GM23338 (cell line): ENCODE measurements at regions not wholly inside any gene's neighbourhood (a gene's known extent, or its start where the extent isn't known, plus 50 kb on each side); places are given as distances from the start of the nearest gene placed in this dataset.

Source experiments
- ATAC-seq: fragments of 200-7000 bp; cut with Tn5 transposase; 3 replicates; pipeline ENCODE4 v1.9.1; 2020
- DNase-seq: peaks from one replicate; pipeline ENCODE4 v3.0.0-alpha.2; 2015; ENCODE audit warnings: low spot score
- H2AFZ ChIP-seq: fragments of 200-600 bp; sonication (generic); 2 replicates; pipeline ENCODE4 v1.8.0; 2016; ENCODE audit warnings: antibody characterized with exemption, mild to moderate bottlenecking, moderate library complexity
- H3F3A ChIP-seq: fragments of 200-600 bp; sonication (generic); replicated peaks from 2 replicates; pipeline ENCODE4 v1.8.0; 2017; ENCODE audit warnings: antibody characterized with exemption, mixed run types, low read depth
- H3K27ac ChIP-seq: fragments of 200-600 bp; sonication (generic); 2 replicates; pipeline ENCODE4 v1.6.1; 2016; ENCODE audit warnings: low read depth
- H3K27me3 ChIP-seq: fragments of 200-600 bp; sonication (generic); 2 replicates; pipeline ENCODE4 v1.8.0; 2016; ENCODE audit warnings: mild to moderate bottlenecking, mixed run types, moderate library complexity; ENCODE audit not compliant: insufficient read depth
- H3K36me3 ChIP-seq: fragments of 200-600 bp; sonication (generic); 2 replicates; pipeline ENCODE4 v1.8.0; 2016; ENCODE audit warnings: mild to moderate bottlenecking; ENCODE audit not compliant: insufficient read depth
- H3K4me1 ChIP-seq: fragments of 200-600 bp; sonication (generic); 2 replicates; pipeline ENCODE4 v1.8.0; 2016; ENCODE audit warnings: mild to moderate bottlenecking, moderate library complexity; ENCODE audit not compliant: insufficient read depth
- H3K4me2 ChIP-seq: fragments of 200-600 bp; sonication (generic); 2 replicates; pipeline ENCODE4 v1.7.1; 2017; ENCODE audit warnings: mixed run types
- H3K4me3 ChIP-seq: fragments of 200-600 bp; sonication (generic); 2 replicates; pipeline ENCODE4 v1.6.1; 2016; ENCODE audit warnings: mixed run types
- H3K79me2 ChIP-seq: fragments of 200-600 bp; sonication (generic); replicated peaks from 2 replicates; pipeline ENCODE4 v1.8.0; 2017; ENCODE audit warnings: mild to moderate bottlenecking; ENCODE audit not compliant: insufficient read depth
- H3K9me2 ChIP-seq: fragments of 200-600 bp; sonication (generic); 2 replicates; pipeline ENCODE4 v1.8.0; 2017; ENCODE audit not compliant: insufficient read depth
- H4K20me1 ChIP-seq: fragments of 200-600 bp; sonication (generic); replicated peaks from 2 replicates; pipeline ENCODE4 v1.8.0; 2017; ENCODE audit warnings: mild to moderate bottlenecking; ENCODE audit not compliant: insufficient read depth
- H3K27ac Mint-ChIP-seq: 2 replicates; pipeline ENCODE4 v1.8.0; 2020; ENCODE audit warnings: inconsistent platforms, mild to moderate bottlenecking, moderate library complexity, mixed read lengths
- H3K27me3 Mint-ChIP-seq: 3 replicates; pipeline ENCODE4 v1.8.0; 2022; ENCODE audit warnings: low read depth, mild to moderate bottlenecking, moderate library complexity, mixed read lengths, inconsistent platforms; ENCODE audit not compliant: insufficient read depth, poor library complexity
- H3K36me3 Mint-ChIP-seq: 3 replicates; pipeline ENCODE4 v1.8.0; 2021; ENCODE audit warnings: low read depth, mild to moderate bottlenecking, inconsistent platforms, moderate library complexity, mixed read lengths
- H3K4me1 Mint-ChIP-seq: 3 replicates; pipeline ENCODE4 v1.8.0; 2020; ENCODE audit warnings: mild to moderate bottlenecking, inconsistent platforms, mixed read lengths
- H3K4me3 Mint-ChIP-seq: 3 replicates; pipeline ENCODE4 v1.8.0; 2021; ENCODE audit warnings: moderate library complexity, mild to moderate bottlenecking, inconsistent platforms, mixed read lengths
- H3K9me3 Mint-ChIP-seq: 3 replicates; pipeline ENCODE4 v1.8.0; 2020; ENCODE audit warnings: moderate library complexity, mild to moderate bottlenecking, inconsistent platforms, mixed read lengths
- EZH2 ChIP-seq: fragments of 200-600 bp; sonication (generic); IDR thresholded peaks from one replicate; pipeline ENCODE4 v1.8.0; 2017; ENCODE audit warnings: antibody characterized with exemption, mild to moderate bottlenecking, low read depth; ENCODE audit not compliant: unreplicated experiment
- EZH2phosphoT487 ChIP-seq: fragments of 200-600 bp; sonication (generic); IDR thresholded peaks from one replicate; pipeline ENCODE4 v1.8.1; 2018; ENCODE audit warnings: antibody characterized with exemption; ENCODE audit not compliant: unreplicated experiment
- JUNB ChIP-seq: IDR thresholded peaks from one replicate; pipeline ENCODE4 v1.6.1; 2016; ENCODE audit warnings: antibody characterized with exemption; ENCODE audit not compliant: unreplicated experiment
- NANOG ChIP-seq: IDR thresholded peaks from 2 replicates; pipeline ENCODE4 v1.6.1; 2016; ENCODE audit warnings: antibody characterized with exemption, borderline replicate concordance
- POLR2AphosphoS5 ChIP-seq: IDR thresholded peaks from 2 replicates; pipeline ENCODE4 v1.6.1; 2016; ENCODE audit warnings: antibody characterized with exemption, low read depth
- STAT1 ChIP-seq: IDR thresholded peaks from one replicate; pipeline ENCODE4 v1.6.1; 2016; ENCODE audit warnings: antibody characterized with exemption; ENCODE audit not compliant: unreplicated experiment
- ZNF114 ChIP-seq: fragments of 250-450 bp; sonication (Bioruptor Pico); IDR thresholded peaks from 2 replicates; pipeline ENCODE4 v1.5.0; 2020; ENCODE audit warnings: mild to moderate bottlenecking, moderate library complexity
- ZNF331 ChIP-seq: fragments of 250-450 bp; sonication (Bioruptor Pico); IDR thresholded peaks from 2 replicates; pipeline ENCODE4 v1.5.0; 2020; ENCODE audit warnings: low read depth, mild to moderate bottlenecking, moderate library complexity
- TF ChIP-seq, protein P1 (sequence below): IDR thresholded peaks from one replicate; pipeline ENCODE4 v1.6.1; 2018; ENCODE audit warnings: antibody characterized with exemption; ENCODE audit not compliant: unreplicated experiment
- TF ChIP-seq, protein P2 (sequence below): fragments of 250-450 bp; sonication (Bioruptor Pico); IDR thresholded peaks from 2 replicates; pipeline ENCODE4 v1.5.0; 2020; ENCODE audit warnings: mild to moderate bottlenecking, moderate library complexity
- TF ChIP-seq, protein P3 (sequence below), 2 experiments: fragments of 200-600 bp in 1 of 2; sonication (generic) in 1 of 2; conservative IDR thresholded peaks; 2 replicates each; pipeline versions ENCODE4 v1.5.1 to v1.6.1; 2016 to 2017; ENCODE audit warnings: antibody characterized with exemption in 2 of 2, low read depth in 2 of 2, mild to moderate bottlenecking in 2 of 2, moderate library complexity in 1 of 2

DNA sequence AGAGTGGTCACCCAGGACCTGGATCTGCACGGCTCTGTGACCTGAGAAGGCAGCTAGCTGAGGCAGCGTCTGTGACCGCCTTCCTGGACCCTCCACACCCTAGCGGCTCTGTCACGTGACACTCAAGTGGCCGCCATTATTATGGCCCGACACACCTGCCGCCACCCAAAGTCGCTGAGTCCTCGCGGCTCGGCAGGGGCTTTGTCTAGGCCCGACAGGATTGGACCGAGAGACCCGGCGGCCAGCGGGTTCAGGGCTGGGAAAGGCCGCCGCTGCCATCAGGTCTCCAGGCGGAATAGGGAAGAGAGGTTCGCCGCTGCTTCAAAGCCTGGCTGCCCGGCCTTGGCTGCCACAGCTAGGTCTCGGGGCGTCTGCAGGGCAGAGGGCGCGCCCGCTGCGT, 1162.5 kb upstream of the LRRTM1 start:
- DNase-seq (no peak), ATAC-seq (no peak)
- Mint-ChIP-seq H3K9me3 (peaks cover 3% of the 10 kb centered on the region; the same call in 1 of the 3 replicates), H3K36me3 (no peaks in the 10 kb centered on the region; the same call in 2 of the 3 replicates), H3K27me3 (no peaks in the 10 kb centered on the region), H3K4me3 (no peak overlapping the region), H3K4me1 (no peaks in the 10 kb centered on the region), H3K27ac (no peak overlapping the region)
- Histone ChIP-seq H3K4me3 (no peak overlapping the region), H3K9me2 (no peaks in the 10 kb centered on the region), H3F3A (no peaks in the 10 kb centered on the region), H3K27ac (no peak overlapping the region), H3K36me3 (no peaks in the 10 kb centered on the region), H3K27me3 (no peaks in the 10 kb centered on the region), H3K4me2 (no peak overlapping the region), H2AFZ (no peak overlapping the region), H3K4me1 (no peaks in the 10 kb centered on the region), H4K20me1 (no peaks in the 10 kb centered on the region), H3K79me2 (no peaks in the 10 kb centered on the region)
- TF ChIP-seq EZH2phosphoT487 (no peak), EZH2 (no peak), NANOG (no peak), POLR2AphosphoS5 (no peak), JUNB (no peak)

DNA sequence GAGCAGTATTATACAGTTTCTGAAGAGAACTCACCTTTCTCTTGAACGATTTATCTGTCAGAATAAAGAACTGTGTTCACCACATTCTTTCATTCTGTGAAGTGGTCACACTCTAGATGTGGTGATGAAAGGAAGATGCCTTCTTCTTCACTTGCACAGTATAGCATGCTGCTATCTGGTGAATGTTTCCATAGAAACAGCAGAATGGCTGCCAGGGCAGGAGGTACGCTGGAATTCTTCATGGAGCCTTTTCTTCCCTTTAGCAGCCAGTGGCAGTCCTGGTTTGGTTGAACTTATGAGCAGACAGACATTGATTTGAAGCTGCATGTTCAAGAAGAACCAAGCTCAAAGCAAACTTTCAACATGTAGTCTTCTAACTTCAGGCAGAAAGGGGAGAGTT, 1157.9 kb upstream of the LRRTM1 start:
- no peak overlapping the region for H3K4me3 ChIP-seq
- no peak overlapping the region for H3K27ac Mint-ChIP-seq
- no peaks in the 10 kb centered on the region for H3K4me1 Mint-ChIP-seq
- H3K4me1 ChIP-seq = no peaks in the 10 kb centered on the region
- H4K20me1 ChIP-seq = no peaks in the 10 kb centered on the region
- H3K79me2 ChIP-seq = no peaks in the 10 kb centered on the region
- H3K36me3 ChIP-seq = no peaks in the 10 kb centered on the region; the same call in 1 of the 2 replicates
- H3K9me2 ChIP-seq = peaks cover 4% of the 10 kb centered on the region
- DNase-seq (no peak), ATAC-seq (no peak)
- no peak overlapping the region for H3K4me3 Mint-ChIP-seq
- H3K36me3 Mint-ChIP-seq = no peaks in the 10 kb centered on the region; the same call in 2 of the 3 replicates
- H3K27ac ChIP-seq = no peak overlapping the region
- peaks cover 11% of the 10 kb centered on the region for H3K9me3 Mint-ChIP-seq
- no peaks in the 10 kb centered on the region for H3F3A ChIP-seq
- no peaks in the 10 kb centered on the region for H3K27me3 Mint-ChIP-seq
- H3K27me3 ChIP-seq = no peaks in the 10 kb centered on the region
- H3K4me2 ChIP-seq = no peak overlapping the region
- no peak overlapping the region for H2AFZ ChIP-seq
- TF ChIP-seq JUNB (no peak), EZH2phosphoT487 (no peak), ZNF331 (no peak), STAT1 (no peak), EZH2 (no peak), ZNF114 (CRISPR knock-in tag) (no peak), POLR2AphosphoS5 (no peak)
- TF ChIP-seq, protein P1, sequence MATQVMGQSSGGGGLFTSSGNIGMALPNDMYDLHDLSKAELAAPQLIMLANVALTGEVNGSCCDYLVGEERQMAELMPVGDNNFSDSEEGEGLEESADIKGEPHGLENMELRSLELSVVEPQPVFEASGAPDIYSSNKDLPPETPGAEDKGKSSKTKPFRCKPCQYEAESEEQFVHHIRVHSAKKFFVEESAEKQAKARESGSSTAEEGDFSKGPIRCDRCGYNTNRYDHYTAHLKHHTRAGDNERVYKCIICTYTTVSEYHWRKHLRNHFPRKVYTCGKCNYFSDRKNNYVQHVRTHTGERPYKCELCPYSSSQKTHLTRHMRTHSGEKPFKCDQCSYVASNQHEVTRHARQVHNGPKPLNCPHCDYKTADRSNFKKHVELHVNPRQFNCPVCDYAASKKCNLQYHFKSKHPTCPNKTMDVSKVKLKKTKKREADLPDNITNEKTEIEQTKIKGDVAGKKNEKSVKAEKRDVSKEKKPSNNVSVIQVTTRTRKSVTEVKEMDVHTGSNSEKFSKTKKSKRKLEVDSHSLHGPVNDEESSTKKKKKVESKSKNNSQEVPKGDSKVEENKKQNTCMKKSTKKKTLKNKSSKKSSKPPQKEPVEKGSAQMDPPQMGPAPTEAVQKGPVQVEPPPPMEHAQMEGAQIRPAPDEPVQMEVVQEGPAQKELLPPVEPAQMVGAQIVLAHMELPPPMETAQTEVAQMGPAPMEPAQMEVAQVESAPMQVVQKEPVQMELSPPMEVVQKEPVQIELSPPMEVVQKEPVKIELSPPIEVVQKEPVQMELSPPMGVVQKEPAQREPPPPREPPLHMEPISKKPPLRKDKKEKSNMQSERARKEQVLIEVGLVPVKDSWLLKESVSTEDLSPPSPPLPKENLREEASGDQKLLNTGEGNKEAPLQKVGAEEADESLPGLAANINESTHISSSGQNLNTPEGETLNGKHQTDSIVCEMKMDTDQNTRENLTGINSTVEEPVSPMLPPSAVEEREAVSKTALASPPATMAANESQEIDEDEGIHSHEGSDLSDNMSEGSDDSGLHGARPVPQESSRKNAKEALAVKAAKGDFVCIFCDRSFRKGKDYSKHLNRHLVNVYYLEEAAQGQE = no peak
- TF ChIP-seq, protein P2, sequence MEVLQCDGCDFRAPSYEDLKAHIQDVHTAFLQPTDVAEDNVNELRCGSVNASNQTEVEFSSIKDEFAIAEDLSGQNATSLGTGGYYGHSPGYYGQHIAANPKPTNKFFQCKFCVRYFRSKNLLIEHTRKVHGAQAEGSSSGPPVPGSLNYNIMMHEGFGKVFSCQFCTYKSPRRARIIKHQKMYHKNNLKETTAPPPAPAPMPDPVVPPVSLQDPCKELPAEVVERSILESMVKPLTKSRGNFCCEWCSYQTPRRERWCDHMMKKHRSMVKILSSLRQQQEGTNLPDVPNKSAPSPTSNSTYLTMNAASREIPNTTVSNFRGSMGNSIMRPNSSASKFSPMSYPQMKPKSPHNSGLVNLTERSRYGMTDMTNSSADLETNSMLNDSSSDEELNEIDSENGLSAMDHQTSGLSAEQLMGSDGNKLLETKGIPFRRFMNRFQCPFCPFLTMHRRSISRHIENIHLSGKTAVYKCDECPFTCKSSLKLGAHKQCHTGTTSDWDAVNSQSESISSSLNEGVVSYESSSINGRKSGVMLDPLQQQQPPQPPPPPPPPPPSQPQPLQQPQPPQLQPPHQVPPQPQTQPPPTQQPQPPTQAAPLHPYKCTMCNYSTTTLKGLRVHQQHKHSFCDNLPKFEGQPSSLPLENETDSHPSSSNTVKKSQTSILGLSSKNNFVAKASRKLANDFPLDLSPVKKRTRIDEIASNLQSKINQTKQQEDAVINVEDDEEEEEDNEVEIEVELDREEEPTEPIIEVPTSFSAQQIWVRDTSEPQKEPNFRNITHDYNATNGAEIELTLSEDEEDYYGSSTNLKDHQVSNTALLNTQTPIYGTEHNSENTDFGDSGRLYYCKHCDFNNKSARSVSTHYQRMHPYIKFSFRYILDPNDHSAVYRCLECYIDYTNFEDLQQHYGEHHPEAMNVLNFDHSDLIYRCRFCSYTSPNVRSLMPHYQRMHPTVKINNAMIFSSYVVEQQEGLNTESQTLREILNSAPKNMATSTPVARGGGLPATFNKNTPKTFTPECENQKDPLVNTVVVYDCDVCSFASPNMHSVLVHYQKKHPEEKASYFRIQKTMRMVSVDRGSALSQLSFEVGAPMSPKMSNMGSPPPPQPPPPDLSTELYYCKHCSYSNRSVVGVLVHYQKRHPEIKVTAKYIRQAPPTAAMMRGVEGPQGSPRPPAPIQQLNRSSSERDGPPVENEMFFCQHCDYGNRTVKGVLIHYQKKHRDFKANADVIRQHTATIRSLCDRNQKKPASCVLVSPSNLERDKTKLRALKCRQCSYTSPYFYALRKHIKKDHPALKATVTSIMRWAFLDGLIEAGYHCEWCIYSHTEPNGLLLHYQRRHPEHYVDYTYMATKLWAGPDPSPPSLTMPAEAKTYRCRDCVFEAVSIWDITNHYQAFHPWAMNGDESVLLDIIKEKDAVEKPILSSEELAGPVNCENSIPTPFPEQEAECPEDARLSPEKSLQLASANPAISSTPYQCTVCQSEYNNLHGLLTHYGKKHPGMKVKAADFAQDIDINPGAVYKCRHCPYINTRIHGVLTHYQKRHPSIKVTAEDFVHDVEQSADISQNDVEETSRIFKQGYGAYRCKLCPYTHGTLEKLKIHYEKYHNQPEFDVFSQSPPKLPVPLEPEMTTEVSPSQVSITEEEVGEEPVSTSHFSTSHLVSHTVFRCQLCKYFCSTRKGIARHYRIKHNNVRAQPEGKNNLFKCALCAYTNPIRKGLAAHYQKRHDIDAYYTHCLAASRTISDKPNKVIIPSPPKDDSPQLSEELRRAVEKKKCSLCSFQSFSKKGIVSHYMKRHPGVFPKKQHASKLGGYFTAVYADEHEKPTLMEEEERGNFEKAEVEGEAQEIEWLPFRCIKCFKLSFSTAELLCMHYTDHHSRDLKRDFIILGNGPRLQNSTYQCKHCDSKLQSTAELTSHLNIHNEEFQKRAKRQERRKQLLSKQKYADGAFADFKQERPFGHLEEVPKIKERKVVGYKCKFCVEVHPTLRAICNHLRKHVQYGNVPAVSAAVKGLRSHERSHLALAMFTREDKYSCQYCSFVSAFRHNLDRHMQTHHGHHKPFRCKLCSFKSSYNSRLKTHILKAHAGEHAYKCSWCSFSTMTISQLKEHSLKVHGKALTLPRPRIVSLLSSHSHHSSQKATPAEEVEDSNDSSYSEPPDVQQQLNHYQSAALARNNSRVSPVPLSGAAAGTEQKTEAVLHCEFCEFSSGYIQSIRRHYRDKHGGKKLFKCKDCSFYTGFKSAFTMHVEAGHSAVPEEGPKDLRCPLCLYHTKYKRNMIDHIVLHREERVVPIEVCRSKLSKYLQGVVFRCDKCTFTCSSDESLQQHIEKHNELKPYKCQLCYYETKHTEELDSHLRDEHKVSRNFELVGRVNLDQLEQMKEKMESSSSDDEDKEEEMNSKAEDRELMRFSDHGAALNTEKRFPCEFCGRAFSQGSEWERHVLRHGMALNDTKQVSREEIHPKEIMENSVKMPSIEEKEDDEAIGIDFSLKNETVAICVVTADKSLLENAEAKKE (CRISPR knock-in tag) = no peak
- TF ChIP-seq, protein P3, sequence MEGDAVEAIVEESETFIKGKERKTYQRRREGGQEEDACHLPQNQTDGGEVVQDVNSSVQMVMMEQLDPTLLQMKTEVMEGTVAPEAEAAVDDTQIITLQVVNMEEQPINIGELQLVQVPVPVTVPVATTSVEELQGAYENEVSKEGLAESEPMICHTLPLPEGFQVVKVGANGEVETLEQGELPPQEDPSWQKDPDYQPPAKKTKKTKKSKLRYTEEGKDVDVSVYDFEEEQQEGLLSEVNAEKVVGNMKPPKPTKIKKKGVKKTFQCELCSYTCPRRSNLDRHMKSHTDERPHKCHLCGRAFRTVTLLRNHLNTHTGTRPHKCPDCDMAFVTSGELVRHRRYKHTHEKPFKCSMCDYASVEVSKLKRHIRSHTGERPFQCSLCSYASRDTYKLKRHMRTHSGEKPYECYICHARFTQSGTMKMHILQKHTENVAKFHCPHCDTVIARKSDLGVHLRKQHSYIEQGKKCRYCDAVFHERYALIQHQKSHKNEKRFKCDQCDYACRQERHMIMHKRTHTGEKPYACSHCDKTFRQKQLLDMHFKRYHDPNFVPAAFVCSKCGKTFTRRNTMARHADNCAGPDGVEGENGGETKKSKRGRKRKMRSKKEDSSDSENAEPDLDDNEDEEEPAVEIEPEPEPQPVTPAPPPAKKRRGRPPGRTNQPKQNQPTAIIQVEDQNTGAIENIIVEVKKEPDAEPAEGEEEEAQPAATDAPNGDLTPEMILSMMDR (conservative IDR thresholded peaks at IDR 0.05; ENCODE audit: low read depth in 2 of 2) = no peak
